B cell (primary cell): ENCODE measurements at regions not wholly inside any gene's neighbourhood (a gene's known extent, or its start where the extent isn't known, plus 50 kb on each side); places are given as distances from the start of the nearest gene placed in this dataset.

ENCODE experiments used
- ATAC-seq: fragments of 200-7000 bp; cut with Tn5 transposase; one replicate; pipeline ENCODE4 v1.10.0; 2021; ENCODE audit warnings: low read depth, mild to moderate bottlenecking, moderate number of reproducible peaks, moderate library complexity
- CTCF ChIA-PET: fragments of 350-600 bp; sonication (Branson Sonifier 250); formaldehyde crosslinking; loops from one replicate; lab custom pipeline; 2021; ENCODE audit warnings: antibody characterized with exemption, inconsistent platforms; lab: Charles Lee
- POLR2A ChIA-PET: fragments of 350-600 bp; sonication (Branson Sonifier 250); formaldehyde crosslinking; loops from one replicate; lab custom pipeline; 2021; ENCODE audit warnings: antibody characterized with exemption; lab: Charles Lee
- DNase-seq: peaks from one replicate; pipeline ENCODE4 v3.0.0; 2013
- H2AFZ ChIP-seq: 2 replicates; pipeline ENCODE4 v1.6.1; 2012; ENCODE audit warnings: mild to moderate bottlenecking, low read depth, low read length; ENCODE audit not compliant: insufficient read depth, poor library complexity, severe bottlenecking
- H3K27ac ChIP-seq, 2 donors: 1 replicate in 1 of 2; 2 replicates in 1 of 2; pipeline ENCODE4 v1.5.1; 2012 to 2013; ENCODE audit warnings: low read length in 2 of 2, mild to moderate bottlenecking in 2 of 2, moderate library complexity in 1 of 2
- H3K27me3 ChIP-seq, 4 experiments: fragments of 200-600 bp in 1 of 4; sonication (generic) in 1 of 4; replicated peaks in 1 of 4; 1 replicate in 2 of 4; 2 replicates in 2 of 4; pipeline versions ENCODE4 v1.6.1 to v1.7.0; 2013 to 2016; ENCODE audit warnings: low read length in 3 of 4, mild to moderate bottlenecking in 2 of 4, mixed read lengths in 1 of 4, moderate library complexity in 1 of 4; ENCODE audit not compliant: insufficient read depth in 4 of 4, control insufficient read depth in 3 of 4; ENCODE audit errors: control extremely low read depth in 1 of 4
- H3K36me3 ChIP-seq, 2 experiments: replicated peaks in 1 of 2; 1 replicate in 1 of 2; 2 replicates in 1 of 2; pipeline versions ENCODE4 v1.6.1 to v1.7.1; 2013; ENCODE audit warnings: low read length in 1 of 2; ENCODE audit not compliant: insufficient read depth in 2 of 2, control insufficient read depth in 1 of 2; ENCODE audit errors: control extremely low read depth in 1 of 2, extremely low read depth in 1 of 2
- H3K4me1 ChIP-seq, 2 donors: fragments of 200-600 bp in 1 of 2; sonication (generic) in 1 of 2; 1 replicate in 1 of 2; 2 replicates in 1 of 2; pipeline versions ENCODE4 v1.5.1 to v1.6.1; 2013 to 2017; ENCODE audit warnings: low read length in 2 of 2; ENCODE audit not compliant: control insufficient read depth in 2 of 2, insufficient read depth in 2 of 2
- H3K4me2 ChIP-seq: replicated peaks from 2 replicates; pipeline ENCODE3; 2012; ENCODE audit warnings: mild to moderate bottlenecking, low read depth, low read length; ENCODE audit not compliant: poor library complexity, severe bottlenecking
- H3K4me3 ChIP-seq, 5 experiments: fragments of 200-600 bp in 1 of 5; sonication (generic) in 1 of 5; 1 replicate in 3 of 5; 2 replicates in 2 of 5; pipeline versions ENCODE4 v1.5.1 to v1.7.0; 2011 to 2016; ENCODE audit warnings: low read length in 4 of 5, mild to moderate bottlenecking in 4 of 5, low read depth in 2 of 5, control low read depth in 1 of 5, moderate library complexity in 1 of 5; ENCODE audit not compliant: insufficient read depth in 1 of 5; ENCODE audit errors: control extremely low read depth in 1 of 5, extremely low read depth in 1 of 5
- H3K79me2 ChIP-seq: fragments of 200-600 bp; sonication (generic); one replicate; pipeline ENCODE4 v1.6.0; 2016; ENCODE audit warnings: low read length; ENCODE audit not compliant: control insufficient read depth, insufficient read depth
- H3K9ac ChIP-seq: fragments of 200-600 bp; sonication (generic); 2 replicates; pipeline ENCODE4 v1.6.1; 2017; ENCODE audit warnings: mild to moderate bottlenecking, low read length, moderate library complexity
- H3K9me3 ChIP-seq, 3 donors: one replicate each; pipeline versions ENCODE4 v1.6.1 to v1.7.1; 2013; ENCODE audit warnings: low read length in 2 of 3; ENCODE audit not compliant: control insufficient read depth in 2 of 3, insufficient read depth in 1 of 3; ENCODE audit errors: control extremely low read depth in 1 of 3
- H4K20me1 ChIP-seq: 2 replicates; pipeline ENCODE4 v1.6.0; 2012; ENCODE audit warnings: mild to moderate bottlenecking, low read length; ENCODE audit not compliant: insufficient read depth, control insufficient read depth, poor library complexity, severe bottlenecking
- H3K27ac Mint-ChIP-seq: one replicate; pipeline ENCODE4 v1.8.0; 2021; ENCODE audit warnings: mixed read lengths
- H3K27me3 Mint-ChIP-seq: one replicate; pipeline ENCODE4 v1.8.0; 2021; ENCODE audit warnings: mixed read lengths
- H3K4me1 Mint-ChIP-seq: one replicate; pipeline ENCODE4 v1.8.0; 2021; ENCODE audit warnings: mixed read lengths
- H3K4me3 Mint-ChIP-seq: one replicate; pipeline ENCODE4 v1.8.0; 2021; ENCODE audit warnings: mixed read lengths
- H3K9me3 Mint-ChIP-seq: one replicate; pipeline ENCODE4 v1.8.0; 2022; ENCODE audit warnings: mixed read lengths; ENCODE audit not compliant: insufficient read depth
- EZH2 ChIP-seq: IDR thresholded peaks from 2 replicates; pipeline ENCODE4 v1.6.1; 2012; ENCODE audit warnings: borderline replicate concordance, low read depth, mild to moderate bottlenecking, moderate library complexity, low read length; ENCODE audit not compliant: insufficient read depth, poor library complexity, severe bottlenecking
- WGBS: methylation state at CpG from one replicate; pipeline ENCODE4 v1.1.5; 2013; ENCODE audit warnings: missing lambda C conversion rate; ENCODE audit not compliant: insufficient coverage; 5-methylcytosine and 5-hydroxymethylcytosine counted together
- intact Hi-C: fragments of 100-400 bp; cut with micrococcal nuclease; formaldehyde crosslinking; loops from one replicate; pipeline ENCODE4 v1.10.0; 2022
- TF ChIP-seq, protein P1 (sequence below): fragments of 200-600 bp; IDR thresholded peaks from one replicate; pipeline ENCODE4 v1.8.0; 2022; ENCODE audit warnings: antibody characterized with exemption, mild to moderate bottlenecking

DNA sequence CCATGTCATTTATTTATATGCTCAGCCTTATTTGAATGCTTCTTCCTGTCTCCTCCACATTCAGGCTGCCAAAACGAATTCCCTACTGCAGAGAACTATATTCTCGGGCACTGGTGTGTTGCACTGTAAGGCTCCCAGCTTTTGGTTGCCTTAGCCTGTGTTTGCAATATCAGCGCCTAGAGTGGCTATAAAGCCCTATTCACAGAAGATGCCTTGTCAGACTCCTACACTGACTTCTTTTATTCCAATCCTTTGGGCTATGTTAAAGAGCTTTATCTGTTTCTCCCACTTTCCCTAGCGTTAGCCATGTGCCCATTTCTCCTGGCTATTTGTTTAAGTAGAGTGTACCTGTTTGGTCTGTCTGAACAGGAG is 62.4 kb upstream of the EHBP1 start:
- Histone ChIP-seq H3K9me3 (no peaks in the 10 kb centered on the region), H2AFZ (no peak overlapping the region), H3K27me3 (no peaks in the 10 kb centered on the region), H3K4me3 (no peak overlapping the region), H3K9ac (no peak overlapping the region), H3K79me2 (no peaks in the 10 kb centered on the region), H3K36me3 (no peaks in the 10 kb centered on the region), H3K27ac (no peak overlapping the region), H3K4me2 (no peak overlapping the region), H4K20me1 (no peaks in the 10 kb centered on the region), H3K4me1 (no peaks in the 10 kb centered on the region)
- Mint-ChIP-seq H3K4me1 (no peaks in the 10 kb centered on the region), H3K9me3 (no peaks in the 10 kb centered on the region), H3K27ac (no peak overlapping the region), H3K27me3 (peaks cover 1% of the 10 kb centered on the region), H3K4me3 (no peak overlapping the region)
- ATAC-seq: no peak
- POLR2A ChIA-PET: no interaction called here
- DNase-seq: no peak
- intact Hi-C loops: no loop called here
- CTCF ChIA-PET: no interaction called here
- WGBS: 100% methylated on average over 2 of the region's 4 CpGs
- TF ChIP-seq, protein P1, sequence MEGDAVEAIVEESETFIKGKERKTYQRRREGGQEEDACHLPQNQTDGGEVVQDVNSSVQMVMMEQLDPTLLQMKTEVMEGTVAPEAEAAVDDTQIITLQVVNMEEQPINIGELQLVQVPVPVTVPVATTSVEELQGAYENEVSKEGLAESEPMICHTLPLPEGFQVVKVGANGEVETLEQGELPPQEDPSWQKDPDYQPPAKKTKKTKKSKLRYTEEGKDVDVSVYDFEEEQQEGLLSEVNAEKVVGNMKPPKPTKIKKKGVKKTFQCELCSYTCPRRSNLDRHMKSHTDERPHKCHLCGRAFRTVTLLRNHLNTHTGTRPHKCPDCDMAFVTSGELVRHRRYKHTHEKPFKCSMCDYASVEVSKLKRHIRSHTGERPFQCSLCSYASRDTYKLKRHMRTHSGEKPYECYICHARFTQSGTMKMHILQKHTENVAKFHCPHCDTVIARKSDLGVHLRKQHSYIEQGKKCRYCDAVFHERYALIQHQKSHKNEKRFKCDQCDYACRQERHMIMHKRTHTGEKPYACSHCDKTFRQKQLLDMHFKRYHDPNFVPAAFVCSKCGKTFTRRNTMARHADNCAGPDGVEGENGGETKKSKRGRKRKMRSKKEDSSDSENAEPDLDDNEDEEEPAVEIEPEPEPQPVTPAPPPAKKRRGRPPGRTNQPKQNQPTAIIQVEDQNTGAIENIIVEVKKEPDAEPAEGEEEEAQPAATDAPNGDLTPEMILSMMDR: no peak
- no peak for TF ChIP-seq EZH2

DNA sequence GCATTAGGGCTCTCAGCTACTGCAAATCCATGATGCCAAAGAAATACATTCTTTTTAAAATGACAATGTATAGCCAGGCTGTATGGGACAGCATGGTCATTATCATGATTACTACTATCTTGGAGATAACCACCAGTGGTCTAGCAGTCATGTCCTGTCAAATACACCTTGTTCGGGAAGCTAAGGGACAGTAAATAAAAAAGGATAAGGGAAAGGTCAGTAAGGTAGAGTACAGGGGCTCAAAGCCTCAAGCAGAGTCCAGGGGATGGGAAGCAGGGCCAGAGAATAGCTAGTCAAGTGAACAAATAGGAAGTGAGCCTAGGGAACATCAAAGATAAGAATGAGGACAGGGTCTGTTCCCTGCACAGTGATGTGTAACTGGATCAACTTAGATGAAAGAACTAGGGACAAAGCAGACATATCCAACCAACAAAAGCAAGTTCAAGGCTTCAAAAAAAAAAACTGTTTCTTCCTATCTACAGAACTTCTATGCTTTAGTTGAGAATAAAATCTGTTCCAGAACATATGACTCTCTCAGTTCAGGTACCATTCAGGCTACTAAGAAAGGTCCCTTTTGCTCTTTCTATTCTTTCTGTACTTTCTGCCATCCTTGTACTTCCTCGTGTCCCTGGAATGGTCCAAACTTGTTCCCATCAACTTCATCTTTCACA is 62.9 kb upstream of the EHBP1 start:
- Histone ChIP-seq H3K4me2 (no peak overlapping the region), H3K27ac (no peak overlapping the region), H3K9ac (no peak overlapping the region), H3K27me3 (no peaks in the 10 kb centered on the region), H3K4me1 (no peaks in the 10 kb centered on the region), H3K9me3 (no peaks in the 10 kb centered on the region), H4K20me1 (no peaks in the 10 kb centered on the region), H3K79me2 (no peaks in the 10 kb centered on the region), H3K4me3 (no peak overlapping the region), H3K36me3 (no peaks in the 10 kb centered on the region), H2AFZ (no peak overlapping the region)
- POLR2A ChIA-PET: no interaction called here
- Mint-ChIP-seq H3K4me3 (no peak overlapping the region), H3K27ac (no peak overlapping the region), H3K9me3 (no peaks in the 10 kb centered on the region), H3K4me1 (no peaks in the 10 kb centered on the region), H3K27me3 (peaks cover 5% of the 10 kb centered on the region)
- CTCF ChIA-PET: no interaction called here
- TF ChIP-seq, protein P1: no peak
- no peak for TF ChIP-seq EZH2
- 94% methylated on average over 2 of the region's 2 CpGs for WGBS
- intact Hi-C loops: no loop called here
- ATAC-seq: no peak
- DNase-seq: no peak
